Astrocyte (in vitro differentiated cells and primary cell): ENCODE measurements at regions not wholly inside any gene's neighbourhood (a gene's known extent, or its start where the extent isn't known, plus 50 kb on each side); places are given as distances from the start of the nearest gene placed in this dataset.
"Not testable (repeated sequence)": the region's sequence is repeated elsewhere in the genome, so short reads cannot be mapped to it uniquely, and the experiment has no call there.

ENCODE experiments used
- EZH2 ChIP-seq: IDR thresholded peaks from 2 replicates; pipeline ENCODE4 v1.6.1; 2012; ENCODE audit warnings: mild to moderate bottlenecking, low read length, inconsistent platforms; ENCODE audit not compliant: insufficient read depth
- TF ChIP-seq, protein P1 (sequence below): IDR thresholded peaks from 2 replicates; pipeline ENCODE4 v1.5.1; 2011; ENCODE audit warnings: low read depth, mild to moderate bottlenecking, inconsistent platforms, low read length, moderate library complexity; ENCODE audit not compliant: insufficient read depth

GRCh38 chr15:84536181-84536580, 64.6 kb upstream of the ZSCAN2 start:
- TF ChIP-seq EZH2 = not testable (repeated sequence)
- TF ChIP-seq, protein P1, sequence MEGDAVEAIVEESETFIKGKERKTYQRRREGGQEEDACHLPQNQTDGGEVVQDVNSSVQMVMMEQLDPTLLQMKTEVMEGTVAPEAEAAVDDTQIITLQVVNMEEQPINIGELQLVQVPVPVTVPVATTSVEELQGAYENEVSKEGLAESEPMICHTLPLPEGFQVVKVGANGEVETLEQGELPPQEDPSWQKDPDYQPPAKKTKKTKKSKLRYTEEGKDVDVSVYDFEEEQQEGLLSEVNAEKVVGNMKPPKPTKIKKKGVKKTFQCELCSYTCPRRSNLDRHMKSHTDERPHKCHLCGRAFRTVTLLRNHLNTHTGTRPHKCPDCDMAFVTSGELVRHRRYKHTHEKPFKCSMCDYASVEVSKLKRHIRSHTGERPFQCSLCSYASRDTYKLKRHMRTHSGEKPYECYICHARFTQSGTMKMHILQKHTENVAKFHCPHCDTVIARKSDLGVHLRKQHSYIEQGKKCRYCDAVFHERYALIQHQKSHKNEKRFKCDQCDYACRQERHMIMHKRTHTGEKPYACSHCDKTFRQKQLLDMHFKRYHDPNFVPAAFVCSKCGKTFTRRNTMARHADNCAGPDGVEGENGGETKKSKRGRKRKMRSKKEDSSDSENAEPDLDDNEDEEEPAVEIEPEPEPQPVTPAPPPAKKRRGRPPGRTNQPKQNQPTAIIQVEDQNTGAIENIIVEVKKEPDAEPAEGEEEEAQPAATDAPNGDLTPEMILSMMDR = not testable (repeated sequence)
